ENCODE measurements at regions not wholly inside any gene's neighbourhood (a gene's known extent, or its start where the extent isn't known, plus 50 kb on each side); places are given as distances from the start of the nearest gene placed in this dataset.

- DNase-seq (ENCODE audit: low read depth in 1 of 2, low spot score in 1 of 2), result no peak
- TF ChIP-seq CTCF (IDR thresholded peaks at IDR 0.05; ENCODE audit: low read depth, low read length), result no peak
Measured at GRCh38 chr16:26561303-26561702, 505.4 kb upstream of the C16orf82 start.

GRCh38 chr16:26563018-26563417, 503.7 kb upstream of the C16orf82 start:
- no peak for DNase-seq (ENCODE audit: low read depth in 1 of 2, low spot score in 1 of 2)
- no peak overlapping the region for H3K27ac ChIP-seq
- H3K9me3 ChIP-seq (ENCODE audit: low read depth), result no peaks in the 10 kb centered on the region

More at GRCh38 chr16:26561303-26561702, 505.4 kb upstream of the C16orf82 start:
- Histone ChIP-seq H3K4me3 (no peak overlapping the region), H3K27me3 (no peaks in the 10 kb centered on the region), H3K36me3 (no peaks in the 10 kb centered on the region), H3K27ac (no peak overlapping the region), H3K4me1 (ENCODE audit: low read depth) (no peaks in the 10 kb centered on the region), H3K9me3 (ENCODE audit: low read depth) (no peaks in the 10 kb centered on the region)

GRCh38 chr16:26567356-26567755, 499.4 kb upstream of the C16orf82 start:
- Histone ChIP-seq H3K4me1 (ENCODE audit: low read depth) (no peaks in the 10 kb centered on the region), H3K9me3 (ENCODE audit: low read depth) (no peaks in the 10 kb centered on the region), H3K36me3 (no peaks in the 10 kb centered on the region), H3K27me3 (no peaks in the 10 kb centered on the region), H3K4me3 (no peak overlapping the region), H3K27ac (no peak overlapping the region)
- peak in 1 of 2 donors; percentile 5 for DNase-seq (ENCODE audit: low read depth in 1 of 2, low spot score in 1 of 2)
- no peak for TF ChIP-seq CTCF (IDR thresholded peaks at IDR 0.05; ENCODE audit: low read depth, low read length)

More at GRCh38 chr16:26563018-26563417, 503.7 kb upstream of the C16orf82 start:
- TF ChIP-seq CTCF (IDR thresholded peaks at IDR 0.05; ENCODE audit: low read depth, low read length), result no peak
- Histone ChIP-seq H3K4me3 (no peak overlapping the region), H3K36me3 (no peaks in the 10 kb centered on the region), H3K27me3 (no peaks in the 10 kb centered on the region), H3K4me1 (ENCODE audit: low read depth) (no peaks in the 10 kb centered on the region)

GRCh38 chr16:26569793-26570192, 496.9 kb upstream of the C16orf82 start:
- Histone ChIP-seq H3K36me3 (no peaks in the 10 kb centered on the region), H3K27me3 (no peaks in the 10 kb centered on the region), H3K27ac (no peak overlapping the region), H3K4me1 (ENCODE audit: low read depth) (no peaks in the 10 kb centered on the region), H3K9me3 (ENCODE audit: low read depth) (no peaks in the 10 kb centered on the region), H3K4me3 (no peak overlapping the region)
- peak in 1 of 2 donors; percentile 19 for DNase-seq (ENCODE audit: low read depth in 1 of 2, low spot score in 1 of 2)
- TF ChIP-seq CTCF (IDR thresholded peaks at IDR 0.05; ENCODE audit: low read depth, low read length), result no peak

- no peak for TF ChIP-seq CTCF (IDR thresholded peaks at IDR 0.05; ENCODE audit: low read depth, low read length)
- no peaks in the 10 kb centered on the region for H3K4me1 ChIP-seq (ENCODE audit: low read depth)
- H3K36me3 ChIP-seq, result no peaks in the 10 kb centered on the region
- no peaks in the 10 kb centered on the region for H3K27me3 ChIP-seq
- no peak overlapping the region for H3K4me3 ChIP-seq
- H3K9me3 ChIP-seq (ENCODE audit: low read depth), result no peaks in the 10 kb centered on the region
- no peak overlapping the region for H3K27ac ChIP-seq
- DNase-seq (ENCODE audit: low read depth in 1 of 2, low spot score in 1 of 2), result no peak
Measured at GRCh38 chr16:26578748-26579147, 488.0 kb upstream of the C16orf82 start.

GRCh38 chr16:26583803-26584202, 482.9 kb upstream of the C16orf82 start:
- Histone ChIP-seq H3K4me1 (ENCODE audit: low read depth) (no peaks in the 10 kb centered on the region), H3K4me3 (no peak overlapping the region), H3K27ac (no peak overlapping the region), H3K9me3 (ENCODE audit: low read depth) (no peaks in the 10 kb centered on the region), H3K27me3 (no peaks in the 10 kb centered on the region), H3K36me3 (no peaks in the 10 kb centered on the region)
- no peak for DNase-seq (ENCODE audit: low read depth in 1 of 2, low spot score in 1 of 2)
- TF ChIP-seq CTCF (IDR thresholded peaks at IDR 0.05; ENCODE audit: low read depth, low read length), result no peak
